GM23338 (cell line): ENCODE measurements at regions not wholly inside any gene's neighbourhood (a gene's known extent, or its start where the extent isn't known, plus 50 kb on each side); places are given as distances from the start of the nearest gene placed in this dataset.

Experiments
- ATAC-seq: fragments of 200-7000 bp; cut with Tn5 transposase; 3 replicates; pipeline ENCODE4 v1.9.1; 2020
- DNase-seq: peaks from one replicate; pipeline ENCODE4 v3.0.0-alpha.2; 2015; ENCODE audit warnings: low spot score
- H2AFZ ChIP-seq: fragments of 200-600 bp; sonication (generic); 2 replicates; pipeline ENCODE4 v1.8.0; 2016; ENCODE audit warnings: antibody characterized with exemption, mild to moderate bottlenecking, moderate library complexity
- H3F3A ChIP-seq: fragments of 200-600 bp; sonication (generic); replicated peaks from 2 replicates; pipeline ENCODE4 v1.8.0; 2017; ENCODE audit warnings: antibody characterized with exemption, mixed run types, low read depth
- H3K27ac ChIP-seq: fragments of 200-600 bp; sonication (generic); 2 replicates; pipeline ENCODE4 v1.6.1; 2016; ENCODE audit warnings: low read depth
- H3K27me3 ChIP-seq: fragments of 200-600 bp; sonication (generic); 2 replicates; pipeline ENCODE4 v1.8.0; 2016; ENCODE audit warnings: mild to moderate bottlenecking, mixed run types, moderate library complexity; ENCODE audit not compliant: insufficient read depth
- H3K36me3 ChIP-seq: fragments of 200-600 bp; sonication (generic); 2 replicates; pipeline ENCODE4 v1.8.0; 2016; ENCODE audit warnings: mild to moderate bottlenecking; ENCODE audit not compliant: insufficient read depth
- H3K4me1 ChIP-seq: fragments of 200-600 bp; sonication (generic); 2 replicates; pipeline ENCODE4 v1.8.0; 2016; ENCODE audit warnings: mild to moderate bottlenecking, moderate library complexity; ENCODE audit not compliant: insufficient read depth
- H3K4me2 ChIP-seq: fragments of 200-600 bp; sonication (generic); 2 replicates; pipeline ENCODE4 v1.7.1; 2017; ENCODE audit warnings: mixed run types
- H3K4me3 ChIP-seq: fragments of 200-600 bp; sonication (generic); 2 replicates; pipeline ENCODE4 v1.6.1; 2016; ENCODE audit warnings: mixed run types
- H3K79me2 ChIP-seq: fragments of 200-600 bp; sonication (generic); replicated peaks from 2 replicates; pipeline ENCODE4 v1.8.0; 2017; ENCODE audit warnings: mild to moderate bottlenecking; ENCODE audit not compliant: insufficient read depth
- H3K9me2 ChIP-seq: fragments of 200-600 bp; sonication (generic); 2 replicates; pipeline ENCODE4 v1.8.0; 2017; ENCODE audit not compliant: insufficient read depth
- H4K20me1 ChIP-seq: fragments of 200-600 bp; sonication (generic); replicated peaks from 2 replicates; pipeline ENCODE4 v1.8.0; 2017; ENCODE audit warnings: mild to moderate bottlenecking; ENCODE audit not compliant: insufficient read depth
- H3K27ac Mint-ChIP-seq: 2 replicates; pipeline ENCODE4 v1.8.0; 2020; ENCODE audit warnings: inconsistent platforms, mild to moderate bottlenecking, moderate library complexity, mixed read lengths
- H3K27me3 Mint-ChIP-seq: 3 replicates; pipeline ENCODE4 v1.8.0; 2022; ENCODE audit warnings: low read depth, mild to moderate bottlenecking, moderate library complexity, mixed read lengths, inconsistent platforms; ENCODE audit not compliant: insufficient read depth, poor library complexity
- H3K36me3 Mint-ChIP-seq: 3 replicates; pipeline ENCODE4 v1.8.0; 2021; ENCODE audit warnings: low read depth, mild to moderate bottlenecking, inconsistent platforms, moderate library complexity, mixed read lengths
- H3K4me1 Mint-ChIP-seq: 3 replicates; pipeline ENCODE4 v1.8.0; 2020; ENCODE audit warnings: mild to moderate bottlenecking, inconsistent platforms, mixed read lengths
- H3K4me3 Mint-ChIP-seq: 3 replicates; pipeline ENCODE4 v1.8.0; 2021; ENCODE audit warnings: moderate library complexity, mild to moderate bottlenecking, inconsistent platforms, mixed read lengths
- H3K9me3 Mint-ChIP-seq: 3 replicates; pipeline ENCODE4 v1.8.0; 2020; ENCODE audit warnings: moderate library complexity, mild to moderate bottlenecking, inconsistent platforms, mixed read lengths
- ETS1 ChIP-seq: IDR thresholded peaks from 2 replicates; pipeline ENCODE4 v1.6.1; 2016; ENCODE audit warnings: antibody characterized with exemption
- EZH2 ChIP-seq: fragments of 200-600 bp; sonication (generic); IDR thresholded peaks from one replicate; pipeline ENCODE4 v1.8.0; 2017; ENCODE audit warnings: antibody characterized with exemption, mild to moderate bottlenecking, low read depth; ENCODE audit not compliant: unreplicated experiment
- POLR2AphosphoS5 ChIP-seq: IDR thresholded peaks from 2 replicates; pipeline ENCODE4 v1.6.1; 2016; ENCODE audit warnings: antibody characterized with exemption, low read depth
- STAT1 ChIP-seq: IDR thresholded peaks from one replicate; pipeline ENCODE4 v1.6.1; 2016; ENCODE audit warnings: antibody characterized with exemption; ENCODE audit not compliant: unreplicated experiment
- ZNF114 ChIP-seq: fragments of 250-450 bp; sonication (Bioruptor Pico); IDR thresholded peaks from 2 replicates; pipeline ENCODE4 v1.5.0; 2020; ENCODE audit warnings: mild to moderate bottlenecking, moderate library complexity
- ZNF331 ChIP-seq: fragments of 250-450 bp; sonication (Bioruptor Pico); IDR thresholded peaks from 2 replicates; pipeline ENCODE4 v1.5.0; 2020; ENCODE audit warnings: low read depth, mild to moderate bottlenecking, moderate library complexity
- ZNF462 ChIP-seq: fragments of 250-450 bp; sonication (Bioruptor Pico); IDR thresholded peaks from 2 replicates; pipeline ENCODE4 v1.5.0; 2020; ENCODE audit warnings: mild to moderate bottlenecking, moderate library complexity
- TF ChIP-seq, protein P1 (sequence below), 2 experiments: fragments of 200-600 bp in 1 of 2; sonication (generic) in 1 of 2; conservative IDR thresholded peaks; 2 replicates each; pipeline versions ENCODE4 v1.5.1 to v1.6.1; 2016 to 2017; ENCODE audit warnings: antibody characterized with exemption in 2 of 2, low read depth in 2 of 2, mild to moderate bottlenecking in 2 of 2, moderate library complexity in 1 of 2

GRCh38 chr3:46105306-46105919, 78.1 kb upstream of the XCR1 start:
- Histone ChIP-seq H3K79me2 (no peaks in the 10 kb centered on the region), H3K4me2 (no peak overlapping the region), H3F3A (no peaks in the 10 kb centered on the region), H3K9me2 (0 out of 2 replicates have a peak, but pooled peaks cover 3% of the 10 kb centered on the region), H3K36me3 (no peaks in the 10 kb centered on the region), H4K20me1 (no peaks in the 10 kb centered on the region), H3K4me3 (no peak overlapping the region), H3K4me1 (no peaks in the 10 kb centered on the region), H2AFZ (no peak overlapping the region), H3K27ac (no peak overlapping the region), H3K27me3 (no peaks in the 10 kb centered on the region)
- no peaks in the 10 kb centered on the region for H3K27me3 Mint-ChIP-seq
- no peaks in the 10 kb centered on the region; the same call in 2 of the 3 replicates for H3K9me3 Mint-ChIP-seq
- no peaks in the 10 kb centered on the region for H3K36me3 Mint-ChIP-seq
- no peaks in the 10 kb centered on the region for H3K4me1 Mint-ChIP-seq
- no peak for DNase-seq
- no peak for ATAC-seq
- no peak overlapping the region for H3K27ac Mint-ChIP-seq
- no peak overlapping the region for H3K4me3 Mint-ChIP-seq
- TF ChIP-seq ZNF114 (no peak), ZNF331 (CRISPR knock-in tag) (no peak), ETS1 (no peak), EZH2 (no peak), POLR2AphosphoS5 (no peak)
- TF ChIP-seq, protein P1, sequence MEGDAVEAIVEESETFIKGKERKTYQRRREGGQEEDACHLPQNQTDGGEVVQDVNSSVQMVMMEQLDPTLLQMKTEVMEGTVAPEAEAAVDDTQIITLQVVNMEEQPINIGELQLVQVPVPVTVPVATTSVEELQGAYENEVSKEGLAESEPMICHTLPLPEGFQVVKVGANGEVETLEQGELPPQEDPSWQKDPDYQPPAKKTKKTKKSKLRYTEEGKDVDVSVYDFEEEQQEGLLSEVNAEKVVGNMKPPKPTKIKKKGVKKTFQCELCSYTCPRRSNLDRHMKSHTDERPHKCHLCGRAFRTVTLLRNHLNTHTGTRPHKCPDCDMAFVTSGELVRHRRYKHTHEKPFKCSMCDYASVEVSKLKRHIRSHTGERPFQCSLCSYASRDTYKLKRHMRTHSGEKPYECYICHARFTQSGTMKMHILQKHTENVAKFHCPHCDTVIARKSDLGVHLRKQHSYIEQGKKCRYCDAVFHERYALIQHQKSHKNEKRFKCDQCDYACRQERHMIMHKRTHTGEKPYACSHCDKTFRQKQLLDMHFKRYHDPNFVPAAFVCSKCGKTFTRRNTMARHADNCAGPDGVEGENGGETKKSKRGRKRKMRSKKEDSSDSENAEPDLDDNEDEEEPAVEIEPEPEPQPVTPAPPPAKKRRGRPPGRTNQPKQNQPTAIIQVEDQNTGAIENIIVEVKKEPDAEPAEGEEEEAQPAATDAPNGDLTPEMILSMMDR (conservative IDR thresholded peaks at IDR 0.05; ENCODE audit: low read depth in 2 of 2) = no peak

DNA sequence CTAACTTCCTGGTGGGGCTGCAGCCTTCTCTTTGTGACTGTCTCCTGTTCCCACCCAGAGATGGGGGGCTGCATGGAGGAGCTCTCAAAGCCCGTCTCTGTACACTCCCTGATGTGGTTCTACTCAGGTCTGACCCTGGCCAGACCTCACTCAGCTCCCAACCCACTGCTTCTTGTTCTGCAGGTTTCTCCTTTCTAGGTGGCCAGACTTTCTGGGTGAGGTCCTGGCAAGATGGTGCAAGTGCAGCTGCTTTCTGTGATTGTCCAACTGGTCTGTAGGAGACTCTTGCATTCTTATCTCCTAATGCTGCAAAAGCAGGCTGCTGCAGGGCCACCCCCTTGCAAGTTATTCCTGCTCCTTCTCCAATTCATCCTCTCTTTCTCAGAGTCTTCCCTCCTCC, 77.4 kb upstream of the XCR1 start:
- Histone ChIP-seq H3K27me3 (no peaks in the 10 kb centered on the region), H3K4me2 (no peak overlapping the region), H4K20me1 (no peaks in the 10 kb centered on the region), H3K4me3 (no peak overlapping the region), H3K36me3 (no peaks in the 10 kb centered on the region), H3K9me2 (0 out of 2 replicates have a peak, but pooled peaks cover 1% of the 10 kb centered on the region), H3K4me1 (no peaks in the 10 kb centered on the region), H3K27ac (no peak overlapping the region), H3F3A (no peaks in the 10 kb centered on the region), H3K79me2 (no peaks in the 10 kb centered on the region), H2AFZ (0 out of 2 replicates have a peak overlapping the region, but pooled peaks have one; percentile 14)
- Mint-ChIP-seq H3K36me3 (no peaks in the 10 kb centered on the region), H3K4me1 (no peaks in the 10 kb centered on the region), H3K27me3 (no peaks in the 10 kb centered on the region), H3K9me3 (no peaks in the 10 kb centered on the region; the same call in 2 of the 3 replicates), H3K4me3 (no peak overlapping the region), H3K27ac (no peak overlapping the region; the same call in 1 of the 2 replicates)
- TF ChIP-seq EZH2 = no peak
- TF ChIP-seq ZNF462 (CRISPR knock-in tag) = no peak
- no peak for TF ChIP-seq POLR2AphosphoS5
- TF ChIP-seq STAT1 = no peak
- TF ChIP-seq ZNF114 = no peak
- ATAC-seq (no peak), DNase-seq (no peak)
